ENCODE measurements at regions not wholly inside any gene's neighbourhood (a gene's known extent, or its start where the extent isn't known, plus 50 kb on each side); places are given as distances from the start of the nearest gene placed in this dataset.

DNA sequence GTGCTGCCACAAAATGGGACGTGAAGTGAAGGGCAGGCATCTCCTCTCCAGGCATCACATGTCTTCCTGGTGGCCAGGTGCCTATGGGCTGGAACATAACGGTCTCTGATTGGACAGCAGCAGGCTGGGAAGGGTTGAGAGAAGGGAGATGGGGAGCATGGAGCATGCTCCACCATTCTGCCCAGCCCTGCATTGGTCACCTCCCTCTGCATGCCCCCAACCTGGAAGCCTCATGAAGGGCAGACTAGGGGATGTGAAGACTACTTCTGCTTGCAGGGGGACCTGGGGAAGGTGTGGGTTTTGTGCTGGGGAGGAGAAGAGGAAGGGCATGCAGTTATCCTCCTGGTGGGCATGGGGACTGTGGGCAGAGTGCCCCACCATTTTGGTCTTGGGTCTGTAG, 782.2 kb downstream of the TBC1D22A start:
- Histone ChIP-seq H3K9me2 (replicated peaks; ENCODE audit: low read depth, low read length) (no peaks in the 10 kb centered on the region), H3K9ac (ENCODE audit: low read depth, low read length, poor library complexity, severe bottlenecking) (no peak overlapping the region), H2AFZ (ENCODE audit: low read length) (no peak overlapping the region), H3K27me3 (ENCODE audit: insufficient read depth, low read length, poor library complexity, severe bottlenecking) (no peaks in the 10 kb centered on the region), H3K4me2 (ENCODE audit: low read depth, low read length, poor library complexity, severe bottlenecking) (no peak overlapping the region), H3F3A (ENCODE audit: low read depth) (no peaks in the 10 kb centered on the region), H3K36me3 (ENCODE audit: insufficient read depth, low read length) (no peaks in the 10 kb centered on the region), H3K4me1 (ENCODE audit: insufficient read depth, low read length, poor library complexity, severe bottlenecking) (no peaks in the 10 kb centered on the region), H3K9me3 (ENCODE audit: insufficient read depth, low read depth, low read length) (peaks cover 9% of the 10 kb centered on the region; the same call in 1 of the 2 replicates), H3K4me3 (ENCODE audit: low read length, poor library complexity, severe bottlenecking) (no peak overlapping the region), H3K79me2 (ENCODE audit: insufficient read depth, low read length) (no peaks in the 10 kb centered on the region), H4K20me1 (ENCODE audit: insufficient read depth, low read length, poor library complexity, severe bottlenecking) (no peaks in the 10 kb centered on the region)
- TF ChIP-seq EZH2phosphoT487 (IDR thresholded peaks at IDR 0.05; ENCODE audit: borderline replicate concordance) (no peak), CTCF (conservative IDR thresholded peaks at IDR 0.05; ENCODE audit: low read length) (no peak)

DNA sequence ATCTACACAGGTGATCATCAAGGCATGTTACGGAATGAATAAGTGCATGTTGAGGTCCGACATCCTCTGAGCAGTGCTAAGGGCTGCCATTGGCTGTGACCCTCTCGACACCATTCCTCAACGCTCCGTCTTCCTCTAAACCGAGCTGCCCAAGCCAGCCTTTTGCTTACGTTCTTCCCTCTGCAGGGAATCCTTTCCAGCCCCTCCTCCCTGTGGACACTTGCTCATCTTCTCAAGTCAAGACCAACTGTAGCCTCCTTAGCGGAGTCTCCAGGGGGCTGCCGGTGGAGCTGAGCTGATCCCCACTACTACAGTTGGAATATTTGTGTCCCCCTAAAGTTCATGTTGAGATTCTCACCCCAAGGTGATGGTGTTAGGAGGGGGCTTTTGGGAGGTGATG, 781.0 kb downstream of the TBC1D22A start:
- no peaks in the 10 kb centered on the region for H3K9me2 ChIP-seq (replicated peaks; ENCODE audit: low read depth, low read length)
- H3K4me1 ChIP-seq (ENCODE audit: insufficient read depth, low read length, poor library complexity, severe bottlenecking), result no peaks in the 10 kb centered on the region
- no peak overlapping the region for H2AFZ ChIP-seq (ENCODE audit: low read length)
- TF ChIP-seq EZH2phosphoT487 (IDR thresholded peaks at IDR 0.05; ENCODE audit: borderline replicate concordance) (no peak), CTCF (conservative IDR thresholded peaks at IDR 0.05; ENCODE audit: low read length) (no peak)
- no peaks in the 10 kb centered on the region for H3F3A ChIP-seq (ENCODE audit: low read depth)
- no peak overlapping the region for H3K4me3 ChIP-seq (ENCODE audit: low read length, poor library complexity, severe bottlenecking)
- peaks cover 13% of the 10 kb centered on the region; the same call in 1 of the 2 replicates for H3K9me3 ChIP-seq (ENCODE audit: insufficient read depth, low read depth, low read length)
- H3K9ac ChIP-seq (ENCODE audit: low read depth, low read length, poor library complexity, severe bottlenecking), result no peak overlapping the region
- no peaks in the 10 kb centered on the region for H3K36me3 ChIP-seq (ENCODE audit: insufficient read depth, low read length)
- no peaks in the 10 kb centered on the region for H4K20me1 ChIP-seq (ENCODE audit: insufficient read depth, low read length, poor library complexity, severe bottlenecking)
- H3K27me3 ChIP-seq (ENCODE audit: insufficient read depth, low read length, poor library complexity, severe bottlenecking), result no peaks in the 10 kb centered on the region
- no peaks in the 10 kb centered on the region for H3K79me2 ChIP-seq (ENCODE audit: insufficient read depth, low read length)
- no peak overlapping the region for H3K4me2 ChIP-seq (ENCODE audit: low read depth, low read length, poor library complexity, severe bottlenecking)

DNA sequence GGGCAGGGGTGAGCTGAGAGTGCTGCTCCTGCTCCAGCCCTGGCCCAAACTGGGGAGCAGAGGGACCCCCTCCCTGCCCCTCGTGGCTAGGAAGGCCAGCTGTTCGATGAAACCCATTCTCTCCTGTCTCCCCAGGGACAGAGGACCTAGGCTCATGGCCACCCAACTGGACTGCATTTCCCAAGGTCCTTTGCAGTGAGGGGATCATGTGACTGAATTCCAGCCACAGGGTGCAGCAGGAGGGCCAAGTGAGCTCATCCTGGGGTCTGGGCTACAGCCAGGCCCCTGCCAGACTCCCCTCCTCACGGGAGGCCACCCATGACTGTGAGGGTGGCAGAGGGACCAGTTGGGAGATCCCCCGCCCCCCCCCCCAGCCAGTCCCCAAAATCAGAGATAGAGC, 777.6 kb downstream of the TBC1D22A start:
- Histone ChIP-seq H3F3A (ENCODE audit: low read depth) (no peaks in the 10 kb centered on the region), H4K20me1 (ENCODE audit: insufficient read depth, low read length, poor library complexity, severe bottlenecking) (no peaks in the 10 kb centered on the region), H3K9ac (ENCODE audit: low read depth, low read length, poor library complexity, severe bottlenecking) (no peak overlapping the region), H3K79me2 (ENCODE audit: insufficient read depth, low read length) (no peaks in the 10 kb centered on the region), H3K4me2 (ENCODE audit: low read depth, low read length, poor library complexity, severe bottlenecking) (no peak overlapping the region), H3K4me1 (ENCODE audit: insufficient read depth, low read length, poor library complexity, severe bottlenecking) (no peaks in the 10 kb centered on the region), H3K4me3 (ENCODE audit: low read length, poor library complexity, severe bottlenecking) (no peak overlapping the region), H3K9me2 (replicated peaks; ENCODE audit: low read depth, low read length) (no peaks in the 10 kb centered on the region), H2AFZ (ENCODE audit: low read length) (no peak overlapping the region), H3K27me3 (ENCODE audit: insufficient read depth, low read length, poor library complexity, severe bottlenecking) (no peaks in the 10 kb centered on the region), H3K9me3 (ENCODE audit: insufficient read depth, low read depth, low read length) (peaks cover 9% of the 10 kb centered on the region; the same call in 1 of the 2 replicates), H3K36me3 (ENCODE audit: insufficient read depth, low read length) (no peaks in the 10 kb centered on the region)
- TF ChIP-seq EZH2phosphoT487 (IDR thresholded peaks at IDR 0.05; ENCODE audit: borderline replicate concordance) (no peak), CTCF (conservative IDR thresholded peaks at IDR 0.05; ENCODE audit: low read length) (no peak)
